GM12874 (cell line): ENCODE measurements at regions not wholly inside any gene's neighbourhood (a gene's known extent, or its start where the extent isn't known, plus 50 kb on each side); places are given as distances from the start of the nearest gene placed in this dataset.

ENCODE experiments used
- CTCF ChIP-seq: IDR thresholded peaks from 2 replicates; pipeline ENCODE4 v1.5.1; 2011; ENCODE audit warnings: low read depth, mild to moderate bottlenecking, control low read depth, low read length, moderate library complexity; ENCODE audit not compliant: insufficient read depth

- no peak for TF ChIP-seq CTCF
Observed at GRCh38 chr22:27151407-27151806, 494.0 kb downstream of the MIAT start.

- no peak for TF ChIP-seq CTCF
Observed at GRCh38 chr22:27152033-27152432, 494.6 kb downstream of the MIAT start.

DNA sequence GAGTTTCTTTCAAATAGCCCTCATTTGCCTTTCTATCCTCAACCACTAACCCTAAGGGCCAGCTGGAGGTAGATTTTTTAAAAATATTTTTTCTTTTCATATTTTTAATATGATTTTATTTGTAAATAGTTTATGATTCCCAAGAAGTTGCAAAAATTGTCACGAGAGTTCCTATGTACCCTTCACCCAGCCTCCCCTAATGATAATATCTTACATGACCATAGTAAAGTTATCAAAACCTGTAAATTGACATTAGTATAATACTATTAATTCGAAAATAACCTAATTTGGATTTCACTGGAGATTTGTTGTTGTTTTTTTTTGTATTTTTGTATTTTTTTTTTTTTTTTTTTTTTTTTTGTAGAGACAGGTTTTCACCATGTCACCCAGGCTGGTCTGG, 495.5 kb downstream of the MIAT start:
- no peak for TF ChIP-seq CTCF

DNA sequence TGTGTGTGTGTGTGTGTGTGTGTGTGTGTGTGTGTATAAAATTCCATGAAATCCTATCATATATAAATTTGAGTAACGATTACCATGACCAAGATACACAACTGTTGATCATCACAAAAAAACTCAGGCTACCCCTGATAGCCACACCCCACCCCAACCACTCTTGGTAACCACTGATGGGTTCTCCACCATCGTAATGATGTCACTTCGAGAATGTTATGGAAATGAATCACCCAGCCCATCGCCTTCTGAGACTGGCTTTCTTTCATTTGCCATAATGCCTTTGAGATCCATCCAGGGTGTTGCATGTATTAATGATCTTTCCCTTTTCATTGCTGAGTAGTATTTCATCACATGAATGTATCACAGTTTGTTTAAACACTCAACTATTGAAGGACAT, 496.0 kb downstream of the MIAT start:
- TF ChIP-seq CTCF, result no peak

GRCh38 chr22:27154717-27155116, 497.3 kb downstream of the MIAT start:
- TF ChIP-seq CTCF, result no peak

- no peak for TF ChIP-seq CTCF
Observed at GRCh38 chr22:27156821-27157489, 499.6 kb downstream of the MIAT start.

DNA sequence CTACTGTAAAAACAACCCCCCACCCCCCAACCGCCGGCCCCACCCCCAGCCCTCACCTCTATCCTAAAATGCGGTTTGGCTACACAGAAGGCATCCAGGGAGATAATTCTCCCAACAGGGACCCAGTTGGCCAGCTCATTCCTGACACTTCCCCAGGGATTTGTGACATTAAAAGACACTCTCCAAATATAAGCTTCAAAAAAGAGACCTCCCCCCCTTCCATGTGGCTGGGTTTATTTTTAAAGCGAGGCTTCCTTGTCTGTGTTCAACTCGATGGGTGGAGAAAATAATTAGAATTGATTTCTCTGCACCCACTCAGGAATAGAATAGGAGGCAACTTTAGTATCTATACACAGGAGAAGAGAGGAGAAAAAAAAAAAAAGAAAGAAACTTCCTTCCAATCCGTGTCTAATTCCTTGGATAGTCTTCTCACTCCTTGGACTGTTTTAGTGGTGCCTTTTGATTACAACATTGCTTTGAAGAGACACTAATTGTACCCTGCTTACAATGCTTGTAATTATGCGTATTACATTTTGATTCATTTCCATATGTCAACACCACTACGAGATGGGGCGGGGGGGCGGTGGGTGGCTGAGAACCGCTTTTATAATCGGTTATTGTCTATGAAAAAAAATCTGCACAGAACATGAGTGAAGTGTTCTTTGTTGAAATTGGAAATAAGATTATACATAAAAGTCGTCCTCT, 500.4 kb downstream of the MIAT start:
- TF ChIP-seq CTCF, result no peak
